Fibroblast of lung (primary cell): ENCODE measurements at regions not wholly inside any gene's neighbourhood (a gene's known extent, or its start where the extent isn't known, plus 50 kb on each side); places are given as distances from the start of the nearest gene placed in this dataset.

Experiments
- EZH2 ChIP-seq: IDR thresholded peaks from 2 replicates; pipeline ENCODE4 v1.5.1; 2012; ENCODE audit warnings: low read length, control low read depth, mild to moderate bottlenecking; ENCODE audit errors: missing control alignments
- TF ChIP-seq, protein P1 (sequence below), 2 donors: IDR thresholded peaks in 1 of 2; conservative IDR thresholded peaks in 1 of 2; 1 replicate in 1 of 2; 2 replicates in 1 of 2; pipeline ENCODE4 v1.5.1; 2011 to 2012; ENCODE audit warnings: low read length in 2 of 2, control low read depth in 1 of 2, inconsistent platforms in 1 of 2, low read depth in 1 of 2, mild to moderate bottlenecking in 1 of 2

- no peak for TF ChIP-seq EZH2
- TF ChIP-seq, protein P1, sequence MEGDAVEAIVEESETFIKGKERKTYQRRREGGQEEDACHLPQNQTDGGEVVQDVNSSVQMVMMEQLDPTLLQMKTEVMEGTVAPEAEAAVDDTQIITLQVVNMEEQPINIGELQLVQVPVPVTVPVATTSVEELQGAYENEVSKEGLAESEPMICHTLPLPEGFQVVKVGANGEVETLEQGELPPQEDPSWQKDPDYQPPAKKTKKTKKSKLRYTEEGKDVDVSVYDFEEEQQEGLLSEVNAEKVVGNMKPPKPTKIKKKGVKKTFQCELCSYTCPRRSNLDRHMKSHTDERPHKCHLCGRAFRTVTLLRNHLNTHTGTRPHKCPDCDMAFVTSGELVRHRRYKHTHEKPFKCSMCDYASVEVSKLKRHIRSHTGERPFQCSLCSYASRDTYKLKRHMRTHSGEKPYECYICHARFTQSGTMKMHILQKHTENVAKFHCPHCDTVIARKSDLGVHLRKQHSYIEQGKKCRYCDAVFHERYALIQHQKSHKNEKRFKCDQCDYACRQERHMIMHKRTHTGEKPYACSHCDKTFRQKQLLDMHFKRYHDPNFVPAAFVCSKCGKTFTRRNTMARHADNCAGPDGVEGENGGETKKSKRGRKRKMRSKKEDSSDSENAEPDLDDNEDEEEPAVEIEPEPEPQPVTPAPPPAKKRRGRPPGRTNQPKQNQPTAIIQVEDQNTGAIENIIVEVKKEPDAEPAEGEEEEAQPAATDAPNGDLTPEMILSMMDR (conservative IDR thresholded peaks at IDR 0.05 in 1 of 2, IDR thresholded peaks at IDR 0.05 in 1 of 2; ENCODE audit: low read depth in 1 of 2, low read length in 2 of 2) = no peak
These were observed 453.9 kb downstream of the WDR72 start for GRCh38 chr15:53305554-53305953.
